Esophagus muscularis mucosa (tissue), 4 donors: ENCODE measurements at regions not wholly inside any gene's neighbourhood (a gene's known extent, or its start where the extent isn't known, plus 50 kb on each side); places are given as distances from the start of the nearest gene placed in this dataset.

Experiments
- DNase-seq: peaks from one replicate; pipeline ENCODE4 v3.0.0-alpha.2; 2017; ENCODE audit errors: extremely low spot score
- H3K27ac ChIP-seq, 4 donors: fragments of 200-600 bp; sonication (generic); replicated peaks in 1 of 4; 1 replicate in 3 of 4; 2 replicates in 1 of 4; pipeline ENCODE4 v1.5.1; 2016 to 2019; ENCODE audit warnings: mild to moderate bottlenecking in 1 of 4
- H3K27me3 ChIP-seq, 4 donors: fragments of 200-600 bp; sonication (generic); one replicate each; pipeline versions ENCODE4 v1.5.1 to v1.6.0; 2016 to 2019
- H3K36me3 ChIP-seq, 4 donors: fragments of 200-600 bp; sonication (generic); one replicate each; pipeline ENCODE4 v1.5.1; 2016 to 2019
- H3K4me1 ChIP-seq, 4 donors: fragments of 200-600 bp; sonication (generic); one replicate each; pipeline ENCODE4 v1.5.1; 2016 to 2019
- H3K4me3 ChIP-seq, 4 donors: fragments of 200-600 bp; sonication (generic); 1 replicate in 2 of 4; 2 replicates in 2 of 4; pipeline ENCODE4 v1.5.1; 2016 to 2019; ENCODE audit warnings: mild to moderate bottlenecking in 4 of 4, moderate library complexity in 1 of 4
- H3K9me3 ChIP-seq, 4 donors: fragments of 200-600 bp; sonication (generic); 1 replicate in 3 of 4; 2 replicates in 1 of 4; pipeline ENCODE4 v1.5.1; 2016 to 2019
- EP300 ChIP-seq: sonication (generic); formaldehyde crosslinking; IDR thresholded peaks from one replicate; pipeline ENCODE4 v1.6.1; 2017; ENCODE audit warnings: antibody characterized with exemption
- POLR2A ChIP-seq: fragments of 450-650 bp; IDR thresholded peaks from one replicate; pipeline ENCODE4 v1.6.1; 2017; ENCODE audit warnings: antibody characterized with exemption, moderate library complexity, mild to moderate bottlenecking, low read depth
- POLR2AphosphoS5 ChIP-seq, 2 donors: sonication (generic); formaldehyde crosslinking; IDR thresholded peaks; one replicate each; pipeline ENCODE4 v1.6.1; 2017; ENCODE audit warnings: antibody characterized with exemption in 2 of 2
- WGBS: methylation state at CpG from one replicate; pipeline ENCODE4 v1.1.5; 2018; 5-methylcytosine and 5-hydroxymethylcytosine counted together
- intact Hi-C: fragments of 100-400 bp; cut with DNase I; formaldehyde crosslinking; loops from one replicate; pipeline ENCODE4 v1.15.1; 2023
- TF ChIP-seq, protein P1 (sequence below), 3 experiments: fragments of 200-600 bp in 2 of 3; fragments of 450-650 bp in 1 of 3; sonication (generic) in 2 of 3; IDR thresholded peaks; one replicate each; pipeline ENCODE4 v1.5.1; 2017 to 2019; ENCODE audit warnings: antibody characterized with exemption in 3 of 3, mild to moderate bottlenecking in 2 of 3, moderate library complexity in 1 of 3

DNA sequence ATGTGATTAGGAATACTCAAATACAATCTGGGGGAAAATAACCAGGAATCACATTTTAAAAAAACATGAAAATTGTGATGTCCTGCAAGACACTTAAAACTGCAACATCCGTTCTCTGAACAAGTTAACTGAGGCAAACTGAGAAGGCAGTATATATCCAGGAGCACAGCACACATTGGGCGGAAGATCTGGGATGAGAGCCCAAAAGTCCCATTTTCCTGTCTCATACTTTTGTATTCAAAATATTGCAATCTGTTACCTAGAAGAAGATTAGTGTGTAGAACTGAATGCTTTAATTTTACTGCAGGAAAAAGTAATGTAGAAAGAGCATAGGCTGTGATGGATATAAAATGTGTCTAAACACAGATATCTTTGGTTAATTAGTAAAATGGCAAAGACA lies 276.8 kb upstream of the FANCL start:
- DNase-seq, result no peak
- TF ChIP-seq, protein P1, sequence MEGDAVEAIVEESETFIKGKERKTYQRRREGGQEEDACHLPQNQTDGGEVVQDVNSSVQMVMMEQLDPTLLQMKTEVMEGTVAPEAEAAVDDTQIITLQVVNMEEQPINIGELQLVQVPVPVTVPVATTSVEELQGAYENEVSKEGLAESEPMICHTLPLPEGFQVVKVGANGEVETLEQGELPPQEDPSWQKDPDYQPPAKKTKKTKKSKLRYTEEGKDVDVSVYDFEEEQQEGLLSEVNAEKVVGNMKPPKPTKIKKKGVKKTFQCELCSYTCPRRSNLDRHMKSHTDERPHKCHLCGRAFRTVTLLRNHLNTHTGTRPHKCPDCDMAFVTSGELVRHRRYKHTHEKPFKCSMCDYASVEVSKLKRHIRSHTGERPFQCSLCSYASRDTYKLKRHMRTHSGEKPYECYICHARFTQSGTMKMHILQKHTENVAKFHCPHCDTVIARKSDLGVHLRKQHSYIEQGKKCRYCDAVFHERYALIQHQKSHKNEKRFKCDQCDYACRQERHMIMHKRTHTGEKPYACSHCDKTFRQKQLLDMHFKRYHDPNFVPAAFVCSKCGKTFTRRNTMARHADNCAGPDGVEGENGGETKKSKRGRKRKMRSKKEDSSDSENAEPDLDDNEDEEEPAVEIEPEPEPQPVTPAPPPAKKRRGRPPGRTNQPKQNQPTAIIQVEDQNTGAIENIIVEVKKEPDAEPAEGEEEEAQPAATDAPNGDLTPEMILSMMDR (IDR thresholded peaks at IDR 0.05), result no peak
- TF ChIP-seq POLR2A (no peak), POLR2AphosphoS5 (IDR thresholded peaks at IDR 0.05) (no peak), EP300 (no peak)

DNA sequence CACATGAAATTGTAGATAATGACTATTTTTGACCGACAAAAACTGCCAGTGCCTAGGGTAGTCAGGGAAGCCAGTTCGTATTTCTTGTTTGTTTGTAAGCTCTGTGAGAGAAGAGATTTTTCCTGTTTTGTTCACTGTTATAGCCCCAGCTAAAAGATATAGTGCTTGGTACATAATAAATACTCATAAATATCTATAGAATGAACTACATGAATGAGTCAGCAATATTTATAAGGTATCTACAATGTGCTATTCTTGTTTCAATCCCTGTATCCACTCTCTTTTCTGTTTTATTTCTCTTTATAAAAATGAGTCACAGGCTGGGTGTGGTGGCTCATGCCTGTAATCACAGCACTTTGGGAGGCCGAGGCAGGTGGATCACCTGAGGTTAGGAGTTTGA lies 275.6 kb upstream of the FANCL start:
- no peak for TF ChIP-seq POLR2AphosphoS5 (IDR thresholded peaks at IDR 0.05)
- TF ChIP-seq, protein P1 (IDR thresholded peaks at IDR 0.05), result no peak
- TF ChIP-seq POLR2A, result no peak
- no peak for TF ChIP-seq EP300
- Histone ChIP-seq H3K36me3 (no peaks in the 10 kb centered on the region), H3K9me3 (no peaks in the 10 kb centered on the region), H3K27me3 (no peaks in the 10 kb centered on the region), H3K4me1 (peaks cover 0 to 4% (median 1%) of the 10 kb centered on the region in 4 donors), H3K27ac (no peak overlapping the region), H3K4me3 (no peak overlapping the region)
- intact Hi-C loops, result no loop called here
- WGBS, result 91% methylated on average over 3 of the region's 3 CpGs
- no peak for DNase-seq

More for the DNA sequence above, 276.8 kb upstream of the FANCL start:
- no peak overlapping the region for H3K27ac ChIP-seq
- no peaks in the 10 kb centered on the region for H3K27me3 ChIP-seq
- intact Hi-C loops, result no loop called here
- no peaks in the 10 kb centered on the region for H3K9me3 ChIP-seq
- H3K4me3 ChIP-seq, result no peak overlapping the region
- no peaks in the 10 kb centered on the region for H3K36me3 ChIP-seq
- 89% methylated on average over 2 of the region's 2 CpGs for WGBS
- peaks cover 0 to 16% (median 13%) of the 10 kb centered on the region in 4 donors for H3K4me1 ChIP-seq

DNA sequence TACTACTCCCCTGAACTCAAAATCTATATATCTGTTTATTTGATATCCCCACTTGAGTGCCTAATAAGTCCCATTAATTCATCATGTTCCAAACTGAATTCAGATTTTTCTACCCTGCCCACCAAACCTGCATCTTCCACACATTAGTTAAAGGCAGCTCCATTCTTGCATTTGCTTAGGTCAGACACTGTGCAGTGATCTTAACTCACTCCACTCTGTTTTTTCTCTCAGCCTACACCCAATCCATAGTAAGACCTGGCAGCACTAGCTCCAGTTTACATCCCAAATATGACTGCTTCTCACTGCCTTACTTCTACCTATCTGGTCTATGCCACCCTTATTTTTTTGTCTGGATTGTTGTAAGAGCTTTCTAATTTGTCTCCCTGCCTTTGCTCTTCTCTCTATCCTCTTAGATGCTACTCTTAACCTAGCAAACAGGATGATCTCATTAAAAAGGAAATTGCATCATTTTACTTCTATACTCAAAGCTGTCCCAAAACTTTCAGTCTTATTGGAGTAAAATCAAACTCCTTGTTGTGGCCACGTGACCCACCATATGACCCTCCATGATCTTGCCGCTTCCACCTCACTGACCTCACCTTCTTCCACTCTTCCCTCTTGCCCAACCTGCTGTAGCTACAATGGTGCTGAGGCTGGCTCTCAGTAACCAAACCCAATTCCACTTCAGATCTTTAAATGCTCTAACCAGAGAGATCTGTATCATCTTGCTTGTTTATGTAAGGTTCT lies 274.9 kb upstream of the FANCL start:
- Histone ChIP-seq H3K27me3 (no peaks in the 10 kb centered on the region), H3K27ac (no peak overlapping the region), H3K4me3 (no peak overlapping the region), H3K4me1 (no peaks in the 10 kb centered on the region), H3K9me3 (no peaks in the 10 kb centered on the region), H3K36me3 (no peaks in the 10 kb centered on the region)
- WGBS, result 88% methylated on average over 2 of the region's 2 CpGs
- DNase-seq, result no peak
- TF ChIP-seq, protein P1 (IDR thresholded peaks at IDR 0.05), result no peak
- TF ChIP-seq EP300 (no peak), POLR2AphosphoS5 (IDR thresholded peaks at IDR 0.05) (no peak), POLR2A (no peak)
- intact Hi-C loops, result no loop called here

DNA sequence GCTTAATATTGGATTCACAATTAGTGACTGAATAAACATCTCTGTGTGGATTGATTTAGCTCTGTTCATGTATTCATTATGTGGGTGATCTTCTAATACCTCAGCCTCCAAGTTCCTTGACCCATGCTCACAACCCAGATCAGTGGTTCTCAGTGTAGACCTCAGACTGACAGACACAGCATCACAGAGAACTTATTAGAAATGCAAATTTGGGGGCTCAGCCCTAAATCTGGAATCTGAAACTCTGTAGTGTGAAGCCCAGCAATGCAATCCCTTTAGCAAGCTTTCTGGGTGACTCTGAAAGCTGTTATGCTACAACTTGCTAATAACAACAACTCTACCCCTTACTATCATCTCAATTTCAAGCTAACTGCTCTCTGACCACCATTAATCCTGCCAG lies 273.1 kb upstream of the FANCL start:
- Histone ChIP-seq H3K36me3 (no peaks in the 10 kb centered on the region), H3K27ac (no peak overlapping the region), H3K27me3 (no peaks in the 10 kb centered on the region), H3K9me3 (no peaks in the 10 kb centered on the region), H3K4me3 (no peak overlapping the region), H3K4me1 (no peaks in the 10 kb centered on the region)
- intact Hi-C loops, result no loop called here
- DNase-seq, result no peak
- TF ChIP-seq POLR2AphosphoS5 (IDR thresholded peaks at IDR 0.05) (no peak), EP300 (no peak), POLR2A (no peak)
- TF ChIP-seq, protein P1 (IDR thresholded peaks at IDR 0.05), result no peak

DNA sequence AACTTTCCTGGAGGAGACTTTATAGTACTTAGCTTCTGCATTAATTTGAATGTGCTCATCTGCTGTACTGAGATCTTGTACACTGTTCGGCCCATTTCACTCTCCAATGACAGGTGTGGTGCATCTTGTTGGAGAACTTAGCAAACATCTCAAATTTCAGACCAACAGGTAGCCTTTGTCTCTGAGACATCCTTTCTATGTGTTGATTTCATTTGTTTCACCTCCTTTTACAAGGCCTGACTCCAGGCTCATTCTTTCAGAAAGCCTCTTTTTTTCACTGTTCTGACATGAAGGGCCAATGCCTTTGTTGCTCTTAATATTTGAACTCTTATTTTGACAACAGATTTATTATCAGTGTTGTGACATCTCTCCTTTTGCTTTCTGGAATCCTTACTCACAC lies 271.8 kb upstream of the FANCL start:
- no peaks in the 10 kb centered on the region for H3K9me3 ChIP-seq
- TF ChIP-seq POLR2AphosphoS5 (IDR thresholded peaks at IDR 0.05) (no peak), POLR2A (no peak), EP300 (no peak)
- TF ChIP-seq, protein P1 (IDR thresholded peaks at IDR 0.05), result no peak
- 93% methylated on average over 1 of the region's 1 CpG for WGBS
- intact Hi-C loops, result no loop called here
- no peaks in the 10 kb centered on the region for H3K36me3 ChIP-seq
- H3K27ac ChIP-seq, result no peak overlapping the region
- no peak overlapping the region for H3K4me3 ChIP-seq
- no peak for DNase-seq
- H3K4me1 ChIP-seq, result no peaks in the 10 kb centered on the region
- H3K27me3 ChIP-seq, result no peaks in the 10 kb centered on the region
